ENCODE measurements at regions not wholly inside any gene's neighbourhood (a gene's known extent, or its start where the extent isn't known, plus 50 kb on each side); places are given as distances from the start of the nearest gene placed in this dataset.

DNA sequence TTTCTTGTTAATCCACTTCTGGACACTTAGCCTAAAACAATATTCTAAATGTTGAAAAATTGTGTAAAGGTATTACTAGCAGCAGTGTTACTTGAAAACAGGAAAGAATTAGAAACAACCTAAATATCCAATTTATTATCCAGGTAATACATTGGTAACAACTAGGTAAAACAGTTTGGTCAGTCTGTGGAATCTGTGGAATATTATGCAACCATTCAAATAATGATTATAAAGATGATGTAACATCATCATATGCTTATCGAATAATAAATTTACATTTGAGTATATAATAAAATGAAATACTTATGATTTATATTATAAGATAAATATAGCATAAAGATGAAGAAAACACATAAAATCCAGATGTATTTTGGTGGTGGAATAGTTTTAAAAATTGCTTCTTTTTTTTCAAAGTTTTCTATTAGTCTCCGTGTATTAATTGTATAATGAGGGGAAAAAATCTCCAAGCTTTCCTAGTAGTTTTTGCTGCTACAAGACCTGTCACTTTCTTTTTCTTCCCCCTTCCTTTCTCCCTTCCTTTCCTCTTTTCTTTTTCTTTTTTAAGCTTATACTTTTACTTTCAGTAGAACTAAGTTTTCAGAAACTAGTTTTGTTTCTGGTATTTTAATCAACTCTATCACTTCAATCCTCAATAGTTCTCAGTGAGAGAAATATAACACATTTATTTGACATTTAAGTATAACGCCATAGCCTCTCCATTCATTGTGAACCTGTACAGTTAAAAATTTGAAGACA is 197.8 kb upstream of the HMCN1 start:
- FAIRE-seq (no peak), DNase-seq (ENCODE audit: low read depth, low spot score) (no peak)
- Histone ChIP-seq H4K20me1 (replicated peaks; ENCODE audit: control insufficient read depth, extremely low read depth, insufficient read depth, low read length) (no peaks in the 10 kb centered on the region), H3K36me3 (ENCODE audit: control insufficient read depth in 2 of 2, extremely low read depth in 1 of 2, insufficient read depth in 2 of 2, low read length in 2 of 2) (no peaks in the 10 kb centered on the region), H3K9me3 (replicated peaks; ENCODE audit: control insufficient read depth, insufficient read depth, low read length) (no peaks in the 10 kb centered on the region), H3K4me3 (replicated peaks in 1 of 3; ENCODE audit: insufficient read depth in 1 of 3, low read depth in 1 of 3, low read length in 3 of 3) (no peak overlapping the region), H3K27me3 (ENCODE audit: control insufficient read depth in 2 of 2, insufficient read depth in 2 of 2, low read length in 2 of 2) (no peaks in the 10 kb centered on the region), H2AFZ (ENCODE audit: low read depth, low read length) (no peak overlapping the region), H3K4me1 (ENCODE audit: control insufficient read depth, extremely low read depth, insufficient read depth, low read length) (peaks cover 3% of the 10 kb centered on the region), H3K9me1 (replicated peaks; ENCODE audit: control insufficient read depth, extremely low read depth, insufficient read depth, low read length) (no peaks in the 10 kb centered on the region), H3K79me2 (ENCODE audit: control insufficient read depth, insufficient read depth, low read length) (no peaks in the 10 kb centered on the region), H3K9ac (replicated peaks; ENCODE audit: extremely low read depth, insufficient read depth, low read length) (no peak overlapping the region), H3K4me2 (ENCODE audit: insufficient read depth, low read length) (no peak overlapping the region), H3K27ac (ENCODE audit: insufficient read depth, low read depth, low read length) (no peak overlapping the region)
- intact Hi-C loops (cut with micrococcal nuclease) (no loop called here), dilution Hi-C loops (cut with MboI; ENCODE audit: extremely low pct_ligation_motif_present, low sequenced_read_pairs) (no loop called here)
- ChIA-PET POLR2A (no interaction called here), CTCF (interaction anchor here (0.8 to 1.4 kb wide), 4 partner anchors 26 to 60 kb away, joined by 3 to 4 read pairs (median 4); no protein-coding TSS in a partner anchor)
- TF ChIP-seq POLR2A (IDR thresholded peaks at IDR 0.05; ENCODE audit: low read depth, low read length) = no peak
- TF ChIP-seq MYC (IDR thresholded peaks at IDR 0.05; ENCODE audit: low read depth, low read length) = no peak
- TF ChIP-seq EZH2 (IDR thresholded peaks at IDR 0.05; ENCODE audit: borderline replicate concordance, low read depth, low read length, severe bottlenecking) = no peak
- no peak for TF ChIP-seq GATA2 (IDR thresholded peaks at IDR 0.05; ENCODE audit: insufficient read depth, insufficient read length, low read depth, low read length)
- no peak for TF ChIP-seq FOS (IDR thresholded peaks at IDR 0.05; ENCODE audit: borderline replicate concordance, insufficient read depth, low read length)
- TF ChIP-seq, protein P1, sequence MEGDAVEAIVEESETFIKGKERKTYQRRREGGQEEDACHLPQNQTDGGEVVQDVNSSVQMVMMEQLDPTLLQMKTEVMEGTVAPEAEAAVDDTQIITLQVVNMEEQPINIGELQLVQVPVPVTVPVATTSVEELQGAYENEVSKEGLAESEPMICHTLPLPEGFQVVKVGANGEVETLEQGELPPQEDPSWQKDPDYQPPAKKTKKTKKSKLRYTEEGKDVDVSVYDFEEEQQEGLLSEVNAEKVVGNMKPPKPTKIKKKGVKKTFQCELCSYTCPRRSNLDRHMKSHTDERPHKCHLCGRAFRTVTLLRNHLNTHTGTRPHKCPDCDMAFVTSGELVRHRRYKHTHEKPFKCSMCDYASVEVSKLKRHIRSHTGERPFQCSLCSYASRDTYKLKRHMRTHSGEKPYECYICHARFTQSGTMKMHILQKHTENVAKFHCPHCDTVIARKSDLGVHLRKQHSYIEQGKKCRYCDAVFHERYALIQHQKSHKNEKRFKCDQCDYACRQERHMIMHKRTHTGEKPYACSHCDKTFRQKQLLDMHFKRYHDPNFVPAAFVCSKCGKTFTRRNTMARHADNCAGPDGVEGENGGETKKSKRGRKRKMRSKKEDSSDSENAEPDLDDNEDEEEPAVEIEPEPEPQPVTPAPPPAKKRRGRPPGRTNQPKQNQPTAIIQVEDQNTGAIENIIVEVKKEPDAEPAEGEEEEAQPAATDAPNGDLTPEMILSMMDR (IDR thresholded peaks at IDR 0.05; ENCODE audit: extremely low read depth in 1 of 2, insufficient read depth in 1 of 2, low read depth in 1 of 2, low read length in 2 of 2) = no peak
- no peak for TF ChIP-seq JUN (IDR thresholded peaks at IDR 0.05; ENCODE audit: borderline replicate concordance, insufficient read depth, insufficient read length, low read depth)
- no peak for TF ChIP-seq POLR2AphosphoS5 (IDR thresholded peaks at IDR 0.05; ENCODE audit: insufficient read depth, low read depth, low read length)
- TF ChIP-seq, protein P2, sequence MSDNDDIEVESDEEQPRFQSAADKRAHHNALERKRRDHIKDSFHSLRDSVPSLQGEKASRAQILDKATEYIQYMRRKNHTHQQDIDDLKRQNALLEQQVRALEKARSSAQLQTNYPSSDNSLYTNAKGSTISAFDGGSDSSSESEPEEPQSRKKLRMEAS (IDR thresholded peaks at IDR 0.05; ENCODE audit: insufficient read depth, insufficient read length) = no peak
- BruUV-seq (replicated peaks) = no TSS peak

All from endothelial cell of umbilical vein (primary cell).